HEK293 (cell line): ENCODE measurements at regions not wholly inside any gene's neighbourhood (a gene's known extent, or its start where the extent isn't known, plus 50 kb on each side); places are given as distances from the start of the nearest gene placed in this dataset.

ENCODE experiments used
- KLF16 ChIP-seq: fragments of 450-650 bp; formaldehyde crosslinking; IDR thresholded peaks from 2 replicates; pipeline ENCODE4 v1.5.1; 2017; ENCODE audit warnings: missing biosample characterization, missing genetic modification characterization
- REST ChIP-seq: fragments of 450-650 bp; formaldehyde crosslinking; IDR thresholded peaks from 2 replicates; pipeline ENCODE4 v1.5.1; 2016; ENCODE audit warnings: missing biosample characterization, missing genetic modification characterization
- SETDB1 ChIP-seq: IDR thresholded peaks from one replicate; pipeline ENCODE4 v1.6.1; 2017; ENCODE audit warnings: mild to moderate bottlenecking, low read length, moderate library complexity, mixed read lengths; ENCODE audit not compliant: insufficient read length
- TCF7L2 ChIP-seq: IDR thresholded peaks from 2 replicates; pipeline ENCODE4 v1.6.1; 2011; ENCODE audit warnings: low read depth, mild to moderate bottlenecking, inconsistent platforms, low read length, moderate library complexity, borderline replicate concordance
- ZBTB20 ChIP-seq: fragments of 450-650 bp; formaldehyde crosslinking; IDR thresholded peaks from 2 replicates; pipeline ENCODE4 v1.5.1; 2016; ENCODE audit warnings: missing biosample characterization, missing genetic modification characterization
- ZEB2 ChIP-seq: fragments of 450-650 bp; formaldehyde crosslinking; IDR thresholded peaks from 2 replicates; pipeline ENCODE4 v1.5.1; 2016; ENCODE audit warnings: missing biosample characterization, missing genetic modification characterization
- ZFP3 ChIP-seq: fragments of 450-650 bp; formaldehyde crosslinking; IDR thresholded peaks from 2 replicates; pipeline ENCODE4 v1.5.1; 2016; ENCODE audit warnings: low read depth, missing biosample characterization, missing genetic modification characterization
- ZNF121 ChIP-seq: fragments of 450-650 bp; formaldehyde crosslinking; IDR thresholded peaks from 2 replicates; pipeline ENCODE4 v1.5.1; 2016; ENCODE audit warnings: missing biosample characterization, missing genetic modification characterization
- ZNF202 ChIP-seq: fragments of 450-650 bp; formaldehyde crosslinking; IDR thresholded peaks from 2 replicates; pipeline ENCODE4 v1.5.1; 2016; ENCODE audit warnings: missing biosample characterization, missing genetic modification characterization, borderline replicate concordance
- ZNF510 ChIP-seq: fragments of 450-650 bp; formaldehyde crosslinking; IDR thresholded peaks from 2 replicates; pipeline ENCODE4 v1.5.1; 2018; ENCODE audit warnings: mild to moderate bottlenecking, missing genetic modification characterization, missing biosample characterization; ENCODE audit not compliant: insufficient replicate concordance
- ZNF521 ChIP-seq: fragments of 450-650 bp; formaldehyde crosslinking; IDR thresholded peaks from 2 replicates; pipeline ENCODE4 v1.5.1; 2017; ENCODE audit warnings: missing biosample characterization, mild to moderate bottlenecking, missing genetic modification characterization
- ZNF529 ChIP-seq: fragments of 450-650 bp; formaldehyde crosslinking; IDR thresholded peaks from 2 replicates; pipeline ENCODE4 v1.5.1; 2017; ENCODE audit warnings: missing genetic modification characterization, missing biosample characterization; ENCODE audit not compliant: insufficient replicate concordance
- TF ChIP-seq, protein P1 (sequence below): fragments of 450-650 bp; formaldehyde crosslinking; IDR thresholded peaks from 2 replicates; pipeline ENCODE4 v1.5.1; 2016; ENCODE audit warnings: missing biosample characterization, missing genetic modification characterization
- TF ChIP-seq, protein P2 (sequence below): fragments of 450-650 bp; formaldehyde crosslinking; IDR thresholded peaks from 2 replicates; pipeline ENCODE4 v1.5.1; 2016; ENCODE audit warnings: missing biosample characterization, missing genetic modification characterization

DNA sequence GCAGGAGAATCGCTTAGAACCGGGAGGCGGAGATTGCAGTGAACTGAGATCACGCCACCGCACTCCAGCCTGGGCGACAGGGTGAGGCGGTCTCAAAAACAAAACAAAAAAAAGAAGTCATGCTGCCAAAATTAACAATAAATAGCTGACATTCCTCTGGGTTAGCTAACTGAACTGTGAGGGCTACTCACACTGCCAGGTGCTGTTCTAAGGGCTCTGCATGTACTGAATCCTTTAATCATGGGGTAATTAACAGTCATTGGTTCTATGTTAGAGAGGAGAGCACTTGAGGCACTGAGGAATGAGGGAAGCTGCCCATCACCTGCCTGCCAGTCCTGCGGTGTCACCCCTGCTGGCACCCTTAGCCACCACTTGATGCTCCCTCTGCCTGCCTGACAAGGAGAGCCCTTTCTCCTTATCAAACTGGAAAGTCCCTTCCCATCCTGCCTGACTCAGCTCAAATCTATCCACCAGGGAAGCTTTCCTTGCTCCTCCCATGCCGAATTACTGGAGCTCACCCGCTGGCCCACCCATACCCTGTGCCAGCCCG is 73.0 kb upstream of the RIOK3 start:
- TF ChIP-seq, protein P1, sequence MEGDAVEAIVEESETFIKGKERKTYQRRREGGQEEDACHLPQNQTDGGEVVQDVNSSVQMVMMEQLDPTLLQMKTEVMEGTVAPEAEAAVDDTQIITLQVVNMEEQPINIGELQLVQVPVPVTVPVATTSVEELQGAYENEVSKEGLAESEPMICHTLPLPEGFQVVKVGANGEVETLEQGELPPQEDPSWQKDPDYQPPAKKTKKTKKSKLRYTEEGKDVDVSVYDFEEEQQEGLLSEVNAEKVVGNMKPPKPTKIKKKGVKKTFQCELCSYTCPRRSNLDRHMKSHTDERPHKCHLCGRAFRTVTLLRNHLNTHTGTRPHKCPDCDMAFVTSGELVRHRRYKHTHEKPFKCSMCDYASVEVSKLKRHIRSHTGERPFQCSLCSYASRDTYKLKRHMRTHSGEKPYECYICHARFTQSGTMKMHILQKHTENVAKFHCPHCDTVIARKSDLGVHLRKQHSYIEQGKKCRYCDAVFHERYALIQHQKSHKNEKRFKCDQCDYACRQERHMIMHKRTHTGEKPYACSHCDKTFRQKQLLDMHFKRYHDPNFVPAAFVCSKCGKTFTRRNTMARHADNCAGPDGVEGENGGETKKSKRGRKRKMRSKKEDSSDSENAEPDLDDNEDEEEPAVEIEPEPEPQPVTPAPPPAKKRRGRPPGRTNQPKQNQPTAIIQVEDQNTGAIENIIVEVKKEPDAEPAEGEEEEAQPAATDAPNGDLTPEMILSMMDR (tag by site-specific recombination) = no peak
- TF ChIP-seq, protein P2, sequence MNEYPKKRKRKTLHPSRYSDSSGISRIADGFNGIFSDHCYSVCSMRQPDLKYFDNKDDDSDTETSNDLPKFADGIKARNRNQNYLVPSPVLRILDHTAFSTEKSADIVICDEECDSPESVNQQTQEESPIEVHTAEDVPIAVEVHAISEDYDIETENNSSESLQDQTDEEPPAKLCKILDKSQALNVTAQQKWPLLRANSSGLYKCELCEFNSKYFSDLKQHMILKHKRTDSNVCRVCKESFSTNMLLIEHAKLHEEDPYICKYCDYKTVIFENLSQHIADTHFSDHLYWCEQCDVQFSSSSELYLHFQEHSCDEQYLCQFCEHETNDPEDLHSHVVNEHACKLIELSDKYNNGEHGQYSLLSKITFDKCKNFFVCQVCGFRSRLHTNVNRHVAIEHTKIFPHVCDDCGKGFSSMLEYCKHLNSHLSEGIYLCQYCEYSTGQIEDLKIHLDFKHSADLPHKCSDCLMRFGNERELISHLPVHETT (tag by site-specific recombination) = no peak
- TF ChIP-seq ZNF529 (tag by site-specific recombination) (no peak), ZFP3 (tag by site-specific recombination) (no peak), ZBTB20 (no peak), ZNF510 (tag by site-specific recombination) (no peak), KLF16 (no peak), SETDB1 (no peak), ZNF202 (no peak), ZNF121 (tag by site-specific recombination) (no peak), ZNF521 (no peak), TCF7L2 (no peak), ZEB2 (tag by site-specific recombination) (no peak), REST (tag by site-specific recombination) (no peak)
